CD4-positive, alpha-beta T cell treated with Interleukin-12 subunit alpha and Interleukin-12 subunit beta, for 1 hour (primary cell): ENCODE measurements at regions not wholly inside any gene's neighbourhood (a gene's known extent, or its start where the extent isn't known, plus 50 kb on each side); places are given as distances from the start of the nearest gene placed in this dataset.

Experiments used
- DNase-seq: peaks from one replicate; pipeline ENCODE4 v3.0.0-alpha.2; 2020

DNA sequence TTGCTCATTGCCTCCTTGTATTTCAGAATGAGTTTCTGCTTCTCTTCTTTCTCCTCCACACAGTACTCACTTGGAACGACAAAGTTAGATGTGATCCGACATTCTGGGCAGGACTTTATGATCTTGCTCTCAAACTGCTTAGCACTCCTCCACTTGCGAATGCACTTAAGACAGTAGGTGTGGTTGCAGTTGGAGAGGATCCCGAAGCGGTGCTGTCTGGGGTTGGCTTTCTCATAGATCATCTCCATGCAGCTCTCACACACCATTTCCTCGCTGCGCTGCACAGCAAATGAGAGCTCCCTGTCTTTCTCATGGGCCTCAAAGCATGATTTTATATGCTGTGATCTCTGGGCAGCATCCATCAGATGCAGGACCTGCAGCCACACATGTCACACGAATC is 245.7 kb downstream of the C12orf50 start:
- DNase-seq: no peak

DNA sequence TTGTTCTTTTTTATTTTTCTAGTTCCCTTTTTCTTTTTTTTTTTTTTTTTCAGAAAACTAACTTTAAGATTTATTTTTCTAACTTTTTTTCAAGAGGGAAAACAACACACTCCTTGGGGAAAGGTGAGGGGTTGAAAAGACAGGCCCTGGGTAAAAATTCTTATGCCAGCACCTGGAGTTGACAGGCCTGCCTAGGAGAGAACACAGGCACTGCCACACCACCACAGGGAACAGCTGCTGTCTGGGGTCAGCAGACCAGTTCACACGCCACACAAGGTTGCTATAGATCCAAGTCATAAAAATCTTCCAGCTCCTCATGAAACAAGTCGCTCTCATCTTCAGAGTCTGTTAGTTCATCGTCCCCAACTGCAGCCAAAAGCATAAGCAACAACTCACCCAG is 246.4 kb downstream of the C12orf50 start:
- DNase-seq: no peak

DNA sequence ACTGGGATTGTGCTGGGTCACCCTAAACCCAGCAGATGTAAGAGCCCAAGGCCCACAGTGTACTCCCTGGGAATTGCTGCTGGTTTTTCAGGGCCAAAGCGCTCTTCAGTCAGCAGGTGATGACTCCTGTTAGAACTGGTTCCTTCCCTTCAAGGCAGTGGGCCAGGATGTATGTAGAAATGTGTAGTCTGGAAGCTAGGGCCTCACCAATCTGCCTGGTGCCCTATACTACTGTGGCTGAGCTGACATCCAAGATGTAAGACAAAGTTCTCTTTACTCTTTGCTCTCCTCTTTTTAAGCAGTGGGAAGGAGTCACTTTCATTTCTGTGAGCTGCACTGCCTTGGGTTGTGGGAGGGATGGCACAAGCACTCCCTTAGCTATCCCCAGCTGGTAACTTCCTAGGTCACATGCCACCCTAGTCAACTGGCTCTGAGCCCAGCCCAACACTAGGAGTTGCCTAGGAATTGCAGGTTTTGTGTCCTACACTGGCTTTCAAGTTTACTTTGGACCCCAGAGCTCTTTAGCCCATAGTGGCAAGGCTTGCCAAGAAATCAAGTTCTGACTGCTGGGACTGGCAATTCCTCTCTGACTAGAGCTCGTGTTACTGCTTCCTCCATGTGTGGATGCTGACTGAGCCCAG is 249.2 kb downstream of the C12orf50 start:
- no peak for DNase-seq

DNA sequence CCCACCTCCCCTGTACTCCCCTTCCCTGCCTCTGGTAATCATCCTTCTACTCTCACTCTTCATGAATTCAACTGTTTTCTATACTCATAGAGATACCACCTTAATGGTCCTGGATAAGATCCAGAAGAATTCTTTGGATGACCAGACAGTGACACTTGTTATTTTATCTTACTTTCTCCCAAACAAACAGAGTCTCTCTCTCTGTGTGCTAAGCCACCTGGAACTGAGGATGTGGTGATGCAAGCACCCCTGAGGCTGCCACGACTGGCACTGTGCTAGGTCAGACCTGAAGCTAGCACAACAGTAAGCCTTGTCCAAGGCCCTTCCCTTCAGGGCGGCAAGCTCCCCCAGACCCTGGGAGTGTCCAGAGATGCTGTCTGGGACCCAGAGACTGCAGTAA is 250.2 kb downstream of the C12orf50 start:
- no peak for DNase-seq

DNA sequence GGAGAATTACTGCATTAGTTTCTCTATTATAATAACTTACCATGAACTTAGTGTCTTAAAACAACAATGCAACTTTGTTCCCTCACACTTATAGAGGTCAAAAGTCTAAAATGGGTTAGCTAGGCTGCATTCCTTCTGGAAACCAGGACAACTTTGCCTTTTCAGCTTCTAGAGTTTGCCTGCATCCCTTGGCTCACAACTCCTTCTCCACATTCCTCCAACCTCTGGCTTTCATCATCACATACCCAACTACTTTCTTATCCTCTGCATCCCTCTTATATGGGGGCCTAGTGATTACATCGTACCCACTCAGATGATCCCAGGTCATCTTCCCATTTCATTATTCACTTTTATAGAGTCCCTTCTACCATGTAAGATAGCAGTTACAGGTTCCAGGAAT is 251.1 kb downstream of the C12orf50 start:
- DNase-seq: no peak

DNA sequence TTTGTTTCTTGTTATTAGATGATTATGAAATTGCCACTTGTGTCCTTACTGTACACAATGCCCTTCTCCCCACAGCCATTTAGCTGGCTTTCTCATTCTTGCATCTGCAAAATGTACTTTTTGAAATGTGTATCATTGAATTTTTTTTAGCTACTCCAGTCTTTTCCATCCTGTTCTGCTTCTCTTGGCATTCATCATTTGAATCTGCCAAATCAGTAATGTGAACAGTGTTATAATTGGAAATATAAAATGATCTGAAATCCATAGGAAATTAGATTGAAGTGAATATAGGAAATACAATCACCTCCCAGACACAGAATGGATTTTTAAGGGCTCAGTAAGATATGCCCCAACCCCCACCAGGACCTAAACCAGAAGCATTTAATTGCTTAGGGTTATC is 253.4 kb downstream of the C12orf50 start:
- no peak for DNase-seq

DNA sequence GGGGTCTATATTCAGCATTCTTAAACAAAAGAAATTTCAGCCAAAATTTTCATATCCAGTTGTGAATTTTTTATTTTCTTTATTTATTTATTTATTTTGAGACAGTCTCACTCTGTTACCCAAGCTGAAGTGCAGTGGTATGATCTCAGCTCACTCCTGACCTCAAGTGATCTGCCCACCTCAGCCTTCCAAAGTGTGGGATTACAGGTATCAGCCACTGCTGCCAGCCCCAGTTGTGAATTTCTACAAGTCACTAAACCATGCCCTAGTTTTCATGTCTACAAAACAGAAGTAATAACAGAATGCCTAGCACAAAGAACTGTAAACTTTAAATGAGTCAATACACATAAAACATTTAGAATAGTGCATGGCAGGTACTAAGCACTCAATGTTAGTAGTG is 254.2 kb downstream of the C12orf50 start:
- no peak for DNase-seq

DNA sequence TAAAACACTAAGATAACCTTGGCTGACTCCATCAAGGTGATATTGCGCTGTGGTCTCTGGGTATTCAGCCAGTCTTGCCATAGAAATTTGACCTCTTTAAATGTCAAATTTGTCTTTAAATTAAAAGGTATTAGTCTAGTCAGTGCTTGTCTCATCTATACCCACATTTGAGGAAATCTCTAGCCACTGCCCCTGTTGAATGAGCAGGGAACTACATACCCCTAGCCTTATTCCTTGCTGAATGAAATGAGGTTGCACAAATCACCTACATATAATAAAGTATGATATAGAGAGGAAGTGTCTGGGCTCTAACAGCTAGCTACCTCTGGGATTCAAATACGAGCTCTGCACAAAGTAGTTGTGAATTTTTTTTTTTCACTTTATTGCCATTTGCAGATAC is 256.8 kb downstream of the C12orf50 start:
- no peak for DNase-seq

DNA sequence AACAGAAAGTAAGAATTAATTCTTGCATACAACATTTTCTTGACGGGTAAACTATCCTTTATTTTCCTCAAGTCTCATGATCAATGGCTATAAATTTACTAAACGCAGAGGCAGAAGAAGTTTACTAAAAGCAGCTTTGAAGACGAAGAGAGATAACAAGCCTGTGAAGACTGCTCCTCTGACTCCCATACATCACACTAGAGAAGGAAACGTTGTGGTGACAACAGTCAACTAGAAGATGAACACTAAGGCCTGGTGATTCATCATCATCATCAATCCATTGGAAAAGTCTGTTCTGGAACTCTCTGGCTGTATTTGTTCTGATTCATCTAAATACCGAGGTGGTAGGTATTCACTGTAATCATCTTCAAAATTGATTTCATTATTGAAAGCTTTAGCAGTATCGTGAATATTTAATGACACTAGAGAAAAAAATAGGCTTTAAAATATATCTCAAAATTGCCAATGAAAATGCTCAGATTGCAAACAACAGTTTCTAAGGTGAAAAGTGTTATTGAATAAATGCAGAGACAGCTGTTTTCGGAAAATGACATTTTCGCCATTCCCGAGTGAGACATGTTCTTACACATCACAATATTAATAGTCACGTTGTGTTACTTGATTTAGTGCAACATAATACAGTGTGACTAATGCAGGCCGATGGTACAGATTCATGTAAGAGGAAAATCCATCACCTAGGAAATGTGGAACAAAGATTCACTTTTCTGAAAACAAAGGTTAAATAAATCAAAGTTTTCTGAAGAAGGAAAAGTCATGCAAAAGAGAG is 260.5 kb downstream of the C12orf50 start:
- no peak for DNase-seq

DNA sequence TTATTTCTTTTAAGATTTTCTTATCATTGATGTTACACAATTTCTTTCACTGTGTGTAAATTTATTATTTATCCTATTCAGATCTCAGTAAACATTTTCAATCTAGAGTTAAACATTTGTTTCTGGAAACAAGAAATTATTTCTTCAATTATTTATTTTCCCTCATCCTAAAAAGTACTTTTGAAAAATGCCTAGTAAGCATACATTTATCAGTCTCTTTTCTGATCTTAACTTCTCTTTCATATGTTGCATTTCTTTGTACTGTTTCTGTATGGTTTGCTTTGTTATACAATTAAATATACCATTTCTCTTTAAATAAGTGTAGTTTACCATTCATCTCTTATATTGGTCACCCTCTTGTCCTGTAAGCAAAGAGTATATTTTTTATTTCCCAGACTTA is 263.2 kb downstream of the C12orf50 start:
- no peak for DNase-seq

DNA sequence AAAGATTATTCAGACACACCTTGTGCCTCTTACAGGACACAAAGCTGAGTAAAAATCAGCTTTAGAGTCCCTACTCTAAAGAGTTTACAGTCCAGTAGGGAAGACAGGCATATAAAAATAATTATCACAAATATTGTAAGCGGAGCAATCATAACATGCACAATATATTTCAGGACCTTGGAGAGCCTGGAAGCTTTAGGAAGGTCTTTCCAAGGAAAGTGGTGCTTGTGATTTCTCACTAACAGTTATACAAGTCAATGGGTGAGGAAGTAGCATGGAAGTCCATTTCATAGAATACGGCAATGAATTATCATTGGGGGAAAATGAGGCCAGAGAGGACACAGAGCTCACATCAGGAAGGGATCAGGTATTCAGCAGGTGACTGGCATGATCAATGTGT is 268.3 kb downstream of the C12orf50 start:
- no peak for DNase-seq

DNA sequence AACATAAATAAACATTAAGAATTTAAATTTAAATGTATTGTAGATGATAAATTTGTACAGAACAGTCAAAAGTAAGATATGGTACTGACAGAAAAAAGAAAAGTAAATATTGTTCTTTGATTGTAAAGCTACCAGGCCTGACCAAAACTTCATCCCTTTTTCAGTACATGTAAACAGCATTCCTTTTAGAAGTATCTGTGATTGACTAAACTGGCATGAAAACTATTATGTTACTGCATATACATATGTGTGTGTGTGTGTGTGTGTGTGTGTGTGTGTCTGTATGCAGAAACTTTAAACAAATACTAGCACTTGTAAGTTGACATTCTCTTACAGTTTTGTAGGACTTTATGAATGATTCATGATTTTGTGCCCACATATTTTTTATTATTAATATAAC is 270.9 kb downstream of the C12orf50 start:
- DNase-seq: no peak

DNA sequence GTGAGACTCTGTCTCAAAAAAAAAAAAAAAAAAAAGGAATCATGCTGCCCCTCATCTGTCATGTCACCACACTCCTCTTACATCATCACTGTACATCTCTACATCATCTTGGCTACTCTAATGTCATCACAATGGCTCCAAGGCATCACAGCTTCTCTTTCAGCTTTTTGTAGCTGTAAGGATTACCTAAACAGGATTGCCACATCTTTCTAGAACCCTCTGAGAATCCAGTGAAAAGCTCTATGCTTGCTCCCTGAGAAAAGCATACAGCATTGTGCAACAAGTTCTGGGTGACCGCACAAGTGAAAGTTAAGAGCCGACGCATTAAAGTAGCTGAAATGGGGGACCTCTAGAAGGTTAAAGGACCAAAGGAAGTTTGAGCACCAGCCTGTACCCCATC is 272.5 kb downstream of the C12orf50 start:
- no peak for DNase-seq

DNA sequence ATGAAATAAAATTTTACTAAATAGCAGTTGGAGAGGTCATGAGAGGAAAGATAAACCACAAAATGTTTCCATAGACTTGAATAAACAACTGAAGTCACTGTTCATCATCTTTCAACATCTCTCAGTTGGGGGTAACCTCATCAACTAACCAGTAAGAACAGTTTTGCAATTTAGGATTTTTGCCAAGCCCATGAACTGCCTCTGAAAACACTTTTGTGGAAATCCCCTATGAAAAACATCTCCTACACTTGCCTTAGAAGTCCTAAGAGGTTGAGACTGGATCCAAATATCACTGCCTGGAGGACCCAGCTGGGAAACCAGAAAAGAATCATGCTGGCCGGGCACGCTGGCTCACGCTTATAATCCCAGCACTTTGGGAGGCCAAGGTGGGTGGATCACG is 273.1 kb downstream of the C12orf50 start:
- no peak for DNase-seq

DNA sequence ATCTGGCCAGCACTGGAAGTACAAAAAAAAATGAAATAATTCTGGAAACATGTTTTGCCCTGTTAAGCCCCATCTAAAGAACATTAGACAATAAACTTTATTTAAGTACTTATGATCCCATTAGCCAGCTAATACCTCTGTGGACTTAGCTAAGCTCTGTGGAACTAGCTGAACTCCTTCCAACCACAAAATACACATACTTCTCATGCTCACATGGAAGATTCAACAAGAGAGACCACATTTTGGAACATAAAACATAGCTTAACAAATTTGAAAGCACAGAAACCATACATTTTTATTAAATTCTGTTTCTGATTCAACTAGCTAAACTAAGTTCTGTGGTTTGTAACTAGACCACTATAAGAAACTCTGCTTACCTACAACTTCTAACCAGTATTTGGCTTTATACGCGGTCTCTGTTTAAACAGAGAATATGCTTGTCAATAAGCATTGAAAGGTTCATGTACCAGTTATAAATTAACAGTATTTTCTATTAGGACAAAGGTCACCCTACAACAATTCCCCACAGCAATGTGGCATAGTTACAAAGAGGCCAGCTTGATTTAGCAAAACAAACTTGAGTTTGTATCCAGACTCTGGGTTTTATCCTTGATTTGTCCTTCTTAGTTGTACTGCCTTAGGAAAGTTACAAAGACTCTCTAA is 300.1 kb downstream of the C12orf50 start:
- no peak for DNase-seq

DNA sequence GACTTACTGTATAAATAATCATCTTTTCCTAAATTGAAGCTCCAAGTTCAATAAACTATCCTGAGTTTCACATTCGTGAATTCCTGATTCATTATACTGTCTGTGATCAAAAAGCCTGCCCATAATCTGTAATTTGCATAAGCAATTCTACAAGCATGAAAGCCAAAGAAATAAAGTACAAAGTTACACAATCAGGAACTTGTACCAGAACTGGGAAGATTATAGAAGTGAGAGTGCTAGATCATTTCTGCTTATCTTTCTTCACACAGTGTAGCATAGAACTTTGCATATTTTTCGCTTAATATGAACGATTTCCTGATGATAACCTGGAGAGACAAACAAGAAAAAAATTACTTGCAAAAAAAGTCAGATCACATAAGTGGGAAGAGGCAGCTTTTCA is 308.2 kb downstream of the C12orf50 start:
- no peak for DNase-seq

DNA sequence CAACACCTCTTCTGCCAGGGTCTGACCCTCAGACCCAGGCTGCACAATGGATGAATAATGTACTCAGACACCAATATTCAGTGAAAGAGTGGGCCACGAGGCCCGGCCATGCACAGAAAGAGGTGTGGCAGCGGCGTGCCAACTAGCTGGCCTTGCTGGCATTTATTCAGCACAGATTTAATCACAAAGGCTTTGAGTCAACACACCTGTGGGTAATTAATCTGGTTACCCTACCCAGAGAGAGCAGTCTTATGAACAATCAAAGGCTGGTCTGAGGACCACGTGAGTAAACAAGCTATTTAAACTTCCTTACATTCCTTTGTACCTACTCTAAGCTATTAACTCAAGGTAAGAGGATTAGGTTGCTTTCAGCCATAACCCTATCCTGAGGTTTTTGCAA is 324.8 kb downstream of the C12orf50 start:
- no peak for DNase-seq

DNA sequence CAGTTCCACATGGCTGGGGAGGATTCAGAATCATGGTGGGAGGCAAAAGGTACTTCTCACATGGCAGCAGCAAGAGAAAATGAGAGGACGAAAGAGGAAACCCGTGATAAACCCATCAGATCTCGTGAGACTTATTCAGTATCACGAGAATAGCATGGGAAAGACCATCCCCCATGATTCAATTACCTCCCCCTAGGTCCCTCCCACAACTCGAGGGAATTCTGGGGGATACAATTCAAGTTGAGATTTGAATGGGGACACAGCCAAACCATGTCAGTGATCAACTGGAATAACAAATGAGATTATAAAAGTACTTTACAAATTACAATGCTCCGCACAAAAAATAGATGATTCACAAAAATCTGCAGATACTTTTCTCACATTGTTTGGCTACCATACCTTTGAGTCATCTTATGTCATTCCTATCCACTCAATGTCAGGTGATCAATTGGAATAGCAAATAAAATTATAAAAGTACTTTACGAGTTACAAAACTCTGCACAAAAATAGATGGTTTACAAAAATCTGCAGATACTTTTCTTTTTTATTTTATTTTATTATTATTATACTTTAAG is 338.9 kb downstream of the C12orf50 start:
- DNase-seq: no peak

DNA sequence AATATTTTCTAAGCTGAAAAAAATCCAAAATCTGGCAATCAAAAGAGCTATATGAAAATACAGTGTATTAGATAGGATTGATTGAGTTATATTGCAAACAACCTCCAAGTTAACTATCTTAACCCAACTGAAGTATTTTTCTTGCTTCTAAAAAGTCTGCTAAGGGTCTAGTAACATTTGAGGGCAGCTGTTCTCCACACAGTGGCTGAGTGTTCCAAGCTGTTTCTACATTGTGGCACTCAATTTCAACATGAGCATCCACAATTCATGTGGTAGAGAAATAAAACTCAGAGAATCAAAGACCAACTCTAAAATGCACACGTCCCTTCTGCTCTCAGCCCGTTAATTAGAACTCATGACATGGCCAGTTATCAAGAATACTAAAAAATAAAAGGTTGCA is 340.0 kb downstream of the C12orf50 start:
- DNase-seq: no peak

DNA sequence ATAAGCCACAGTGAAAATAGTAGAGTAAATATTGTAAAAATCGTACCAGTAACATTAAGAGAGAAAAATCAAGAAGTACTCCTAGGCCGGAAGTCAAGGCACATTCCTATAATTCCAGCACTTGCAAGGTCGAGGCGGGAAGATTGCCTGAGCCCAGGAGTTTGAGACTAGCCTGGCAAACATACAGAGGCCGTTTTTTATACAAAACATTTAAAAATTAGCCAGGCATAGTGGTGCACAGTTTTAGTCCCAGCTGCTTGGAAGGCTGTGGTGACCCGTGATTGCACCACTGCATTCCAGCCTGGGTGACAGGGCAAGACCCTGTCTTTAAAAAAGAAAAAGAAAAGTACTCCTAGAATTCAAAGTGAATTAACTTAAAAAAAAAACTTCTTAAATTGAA is 341.8 kb downstream of the C12orf50 start:
- no peak for DNase-seq

DNA sequence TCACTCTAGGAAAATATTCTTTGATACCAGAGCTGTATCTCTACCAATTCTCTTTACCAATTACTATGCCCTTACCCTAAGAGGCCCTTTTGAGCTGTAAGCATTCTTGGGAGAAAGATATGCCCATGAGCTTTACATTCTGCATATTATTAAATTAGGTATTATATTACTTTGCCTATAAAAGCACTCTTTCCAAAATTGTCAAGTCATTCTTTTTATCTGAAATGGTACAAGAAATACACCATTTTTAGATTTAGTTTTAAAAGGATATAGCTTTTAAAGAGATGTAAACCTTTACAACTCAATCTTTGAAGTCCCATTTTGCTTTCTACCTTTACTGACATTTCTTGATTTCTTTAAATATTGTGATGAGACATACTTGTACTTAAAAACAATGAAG is 343.5 kb downstream of the C12orf50 start:
- DNase-seq: no peak

DNA sequence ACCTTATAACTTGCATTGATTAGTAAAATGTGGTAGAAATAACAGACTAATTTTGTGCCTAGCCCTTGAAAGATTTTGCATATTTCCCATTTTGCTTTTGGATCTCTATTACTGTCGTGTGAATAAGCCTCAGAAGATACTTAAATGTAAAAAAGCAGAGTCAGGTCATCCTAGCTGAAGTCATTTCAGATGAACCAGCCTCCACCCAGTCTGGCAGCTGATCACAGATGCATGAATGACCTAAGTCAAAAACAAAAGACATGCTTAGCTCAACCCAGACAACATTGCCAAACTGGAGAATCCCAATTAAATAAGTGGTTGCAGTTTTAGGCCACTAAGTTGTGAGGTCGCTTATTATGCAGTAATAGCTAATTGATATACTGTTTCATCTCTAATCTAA is 349.9 kb downstream of the C12orf50 start:
- no peak for DNase-seq

DNA sequence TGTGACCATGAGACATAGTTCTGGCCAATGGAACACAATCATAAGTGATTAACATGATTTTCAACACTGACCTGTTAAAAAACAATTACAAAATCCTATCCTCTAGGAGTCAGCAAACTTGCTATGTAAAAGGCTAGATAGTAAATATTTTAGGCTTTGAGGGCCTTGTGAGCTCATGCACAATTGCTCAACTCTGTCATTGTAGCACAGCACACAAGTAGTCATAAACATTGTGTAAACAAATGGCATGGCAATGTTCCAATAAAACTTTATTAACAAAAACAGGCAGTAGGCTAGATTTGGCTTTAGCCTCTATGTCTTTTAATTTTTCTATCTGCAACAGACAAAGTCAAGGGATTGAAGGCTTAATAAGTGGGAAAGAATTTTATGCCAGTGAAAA is 350.7 kb downstream of the C12orf50 start:
- DNase-seq: no peak

DNA sequence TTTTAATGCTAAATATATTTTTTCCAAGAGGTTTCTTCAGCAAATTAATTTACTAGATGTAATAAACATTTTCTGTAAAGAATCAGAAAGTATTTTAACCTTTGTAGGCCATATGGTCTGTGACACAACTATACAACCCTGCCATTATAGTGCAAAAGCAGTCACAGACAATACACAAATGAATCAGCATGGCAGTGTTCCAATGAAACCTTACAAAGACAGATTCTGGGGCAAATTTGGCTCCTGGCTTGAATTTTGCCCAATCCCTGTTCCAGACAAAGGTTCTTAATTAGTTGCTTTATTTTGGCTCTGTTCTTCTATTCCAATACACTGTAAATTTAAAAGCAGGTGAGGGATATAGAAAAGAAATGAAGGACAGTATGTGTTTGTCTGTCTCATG is 352.5 kb downstream of the C12orf50 start:
- no peak for DNase-seq
